GM18951 (cell line): ENCODE measurements at regions not wholly inside any gene's neighbourhood (a gene's known extent, or its start where the extent isn't known, plus 50 kb on each side); places are given as distances from the start of the nearest gene placed in this dataset.
"Not testable (repeated sequence)": the region's sequence is repeated elsewhere in the genome, so short reads cannot be mapped to it uniquely, and the experiment has no call there.

Experiments used
- POLR2A ChIP-seq: IDR thresholded peaks from 4 replicates; pipeline ENCODE4 v1.6.1; 2011; ENCODE audit warnings: mild to moderate bottlenecking; ENCODE audit not compliant: insufficient read length, insufficient read depth; ENCODE audit errors: extremely low read depth
- in situ Hi-C: fragments of 300-500 bp; cut with MboI; formaldehyde crosslinking; loops from one replicate; pipeline ENCODE4 v1.12.0; 2022; ENCODE audit warnings: low sequenced_read_pairs, mixed read lengths, inconsistent platforms; ENCODE audit not compliant: unreplicated experiment

DNA sequence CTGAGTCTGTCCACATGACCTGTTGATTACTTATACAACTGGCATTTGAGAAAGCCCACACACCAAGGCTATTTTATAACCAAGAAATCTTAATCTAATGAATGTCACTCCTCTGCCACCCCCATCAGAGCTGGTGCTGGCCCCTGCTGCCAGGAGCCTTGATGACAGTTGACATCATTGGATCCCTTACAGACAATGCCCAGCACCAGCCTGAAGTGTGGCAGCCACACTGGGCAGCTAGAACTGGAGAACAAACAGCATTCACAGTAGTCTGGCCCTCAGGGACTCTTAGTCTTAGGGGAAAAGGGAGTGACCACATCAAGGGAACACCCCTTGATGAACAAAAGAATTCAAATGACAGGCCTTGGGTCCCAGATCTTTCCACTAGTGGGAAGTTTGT is 840.6 kb downstream of the EPHA3 start:
- TF ChIP-seq POLR2A: no peak
- in situ Hi-C loops: no loop called here

- no peak for TF ChIP-seq POLR2A
- in situ Hi-C loops: no loop called here
Measured at GRCh38 chr3:89950772-89951171, 843.4 kb downstream of the EPHA3 start.

DNA sequence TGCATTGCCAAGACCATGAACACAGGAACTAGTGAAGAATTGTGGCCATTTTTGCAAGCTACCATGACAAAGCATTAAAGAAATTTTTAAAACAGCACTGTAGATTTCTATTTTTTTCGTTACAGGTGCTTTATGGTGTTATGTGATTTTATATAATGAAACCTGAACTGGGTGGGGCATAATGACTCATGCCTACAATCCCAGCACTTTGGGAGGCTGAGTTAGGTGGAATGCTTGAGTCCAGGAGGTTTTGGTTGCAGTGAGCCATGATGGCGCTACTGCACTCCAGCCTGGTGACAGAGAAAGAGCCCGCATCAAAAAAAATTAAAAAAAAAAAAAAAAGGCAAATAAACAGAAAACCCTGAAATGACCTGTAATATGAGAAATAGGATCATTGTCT is 846.7 kb downstream of the EPHA3 start:
- no peak for TF ChIP-seq POLR2A
- in situ Hi-C loops: no loop called here

- in situ Hi-C loops: no loop called here
- no peak for TF ChIP-seq POLR2A
Measured at GRCh38 chr3:89955156-89955555, 847.7 kb downstream of the EPHA3 start.

DNA sequence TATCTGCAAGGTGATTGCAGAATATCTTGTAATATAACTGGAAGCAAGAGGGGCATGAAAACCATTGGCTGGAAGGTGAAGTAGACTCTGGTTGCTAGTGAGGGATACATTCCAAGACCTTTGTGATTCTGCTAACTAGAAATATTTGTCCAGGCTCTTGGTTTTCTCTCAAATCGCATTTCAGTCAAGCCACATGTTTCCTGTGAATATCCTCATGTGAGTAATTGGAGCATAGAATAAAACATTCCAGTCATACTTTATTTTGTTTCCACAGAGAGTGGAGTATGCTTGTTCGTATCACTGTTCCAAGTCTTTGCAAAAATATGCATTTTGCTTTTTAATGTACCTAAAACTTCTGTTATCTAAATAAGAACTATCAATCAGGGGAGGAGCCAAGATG is 850.0 kb downstream of the EPHA3 start:
- in situ Hi-C loops: no loop called here
- no peak for TF ChIP-seq POLR2A

DNA sequence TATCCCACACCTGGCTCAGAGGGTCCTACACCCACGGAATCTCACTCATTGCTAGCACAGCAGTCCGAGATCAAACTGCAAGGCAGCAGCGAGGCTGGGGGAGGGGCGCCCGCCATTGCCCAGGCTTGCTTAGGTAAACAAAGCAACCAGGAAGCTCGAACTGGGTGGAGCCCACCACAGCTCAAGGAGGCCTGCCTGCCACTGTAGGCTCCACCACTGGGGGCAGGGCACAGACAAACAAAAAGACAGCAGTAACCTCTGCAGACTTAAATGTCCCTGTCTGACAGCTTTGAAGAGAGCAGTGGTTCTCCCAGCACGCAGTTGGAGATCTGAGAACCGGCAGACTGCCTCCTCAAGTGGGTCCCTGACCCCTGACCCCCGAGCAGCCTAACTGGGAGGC is 850.7 kb downstream of the EPHA3 start:
- in situ Hi-C loops: not testable (repeated sequence)

DNA sequence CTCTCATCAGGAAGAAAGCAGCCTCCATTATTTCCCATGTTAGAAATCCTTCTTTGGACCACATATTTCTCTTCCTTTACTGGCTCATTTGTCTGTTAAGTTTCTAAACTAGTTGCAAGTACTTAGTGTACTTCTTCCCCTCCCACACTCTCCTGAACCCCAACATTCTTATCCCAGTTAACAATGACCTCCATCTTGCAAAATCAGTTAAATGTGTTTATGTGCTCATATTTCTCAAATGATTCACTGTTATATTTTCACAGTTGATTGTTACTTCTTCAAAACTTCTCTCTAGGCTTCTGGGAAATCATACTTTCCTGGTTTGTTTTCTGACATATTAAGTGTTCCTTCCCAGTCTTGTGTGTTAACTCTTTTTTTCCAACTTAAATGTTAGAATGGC is 856.9 kb downstream of the EPHA3 start:
- in situ Hi-C loops: no loop called here
- TF ChIP-seq POLR2A: no peak

- in situ Hi-C loops: no loop called here
- TF ChIP-seq POLR2A: no peak
Measured at GRCh38 chr3:89966877-89967665, 859.6 kb downstream of the EPHA3 start.

GRCh38 chr3:89971329-89971728 is 863.9 kb downstream of the EPHA3 start:
- in situ Hi-C loops: no loop called here
- no peak for TF ChIP-seq POLR2A

DNA sequence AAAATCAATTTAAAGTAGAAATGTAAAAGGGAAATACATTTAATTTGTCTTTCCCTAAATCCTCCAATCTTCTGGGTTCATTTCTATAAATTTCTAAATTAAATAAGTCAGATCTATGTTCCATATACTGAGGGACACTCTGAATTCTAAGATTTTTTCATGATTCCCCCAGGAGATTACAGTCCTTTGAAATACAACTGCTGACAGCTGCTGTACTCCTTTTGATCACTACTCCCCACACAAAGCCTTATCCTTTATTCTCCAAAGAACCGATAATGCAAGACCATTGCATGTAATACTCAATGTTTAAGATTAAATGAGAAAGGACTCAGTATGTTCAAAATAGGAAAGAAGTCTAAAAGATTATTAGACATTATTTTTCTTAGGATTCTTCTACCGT is 865.7 kb downstream of the EPHA3 start:
- no peak for TF ChIP-seq POLR2A
- in situ Hi-C loops: no loop called here

- in situ Hi-C loops: no loop called here
- no peak for TF ChIP-seq POLR2A
Measured at GRCh38 chr3:89974903-89975519, 867.6 kb downstream of the EPHA3 start.

DNA sequence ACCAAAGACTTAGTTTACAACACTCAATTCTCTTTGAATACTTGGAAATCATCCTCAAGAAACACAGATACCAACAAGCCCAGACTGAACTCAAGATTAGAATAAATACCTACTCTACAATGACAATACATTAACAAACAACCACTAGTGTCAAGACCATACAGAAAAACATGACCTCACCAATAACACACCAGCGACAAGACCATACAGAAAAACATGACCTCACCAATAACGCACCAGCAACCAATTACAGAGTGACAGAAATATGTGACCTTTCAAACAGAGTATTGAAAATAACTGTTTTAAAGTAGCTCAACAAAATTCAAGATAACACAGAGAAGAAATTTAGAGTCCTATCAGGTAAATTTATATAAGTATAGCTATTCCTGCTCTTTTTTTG is 876.0 kb downstream of the EPHA3 start:
- in situ Hi-C loops: no loop called here

GRCh38 chr3:90005281-90005847 is 897.9 kb downstream of the EPHA3 start:
- TF ChIP-seq POLR2A: no peak
- in situ Hi-C loops: no loop called here

More for the DNA sequence above, 876.0 kb downstream of the EPHA3 start:
- no peak for TF ChIP-seq POLR2A

- in situ Hi-C loops: no loop called here
- TF ChIP-seq POLR2A: no peak
Measured at GRCh38 chr3:90007778-90008499, 900.5 kb downstream of the EPHA3 start.

GRCh38 chr3:90010341-90010740 is 902.9 kb downstream of the EPHA3 start:
- in situ Hi-C loops: no loop called here
- no peak for TF ChIP-seq POLR2A
